SK-N-SH (cell line): ENCODE measurements at regions not wholly inside any gene's neighbourhood (a gene's known extent, or its start where the extent isn't known, plus 50 kb on each side); places are given as distances from the start of the nearest gene placed in this dataset.

Source experiments
- CTCF ChIA-PET: fragments of 300-600, 350-600 bp; formaldehyde crosslinking; extraction: SDS; loops from one replicate; lab custom pipeline; 2021; lab: Yijun Ruan, JAX
- POLR2A ChIA-PET: fragments of 350-600 bp; sonication (Branson Sonifier 250); formaldehyde crosslinking; extraction: SDS; loops from one replicate; lab custom pipeline; 2020; ENCODE audit warnings: antibody characterized with exemption, inconsistent platforms; lab: Yijun Ruan, JAX
- DNase-seq: peaks from one replicate; pipeline ENCODE4 v3.0.0; 2012
- H2AFZ ChIP-seq: fragments of 200-600 bp; sonication (generic); 2 replicates; pipeline ENCODE4 v1.8.1; 2016; ENCODE audit warnings: antibody characterized with exemption, mild to moderate bottlenecking, low read depth
- H3F3A ChIP-seq: fragments of 200-600 bp; sonication (generic); replicated peaks from 2 replicates; pipeline ENCODE3; 2016; ENCODE audit warnings: antibody characterized with exemption, mild to moderate bottlenecking; ENCODE audit not compliant: insufficient read depth
- H3K27ac ChIP-seq, 2 experiments: fragments of 200-500 bp in 1 of 2; fragments of 200-600 bp in 1 of 2; sonication (Bioruptor generic) in 1 of 2; sonication (generic), shearing (Covaris generic) in 1 of 2; 2 replicates each; pipeline versions ENCODE4 v1.5.1 to v1.6.1; 2014 to 2016; ENCODE audit warnings: low read depth in 2 of 2, inconsistent platforms in 1 of 2, low read length in 1 of 2, mild to moderate bottlenecking in 1 of 2, mixed read lengths in 1 of 2
- H3K27me3 ChIP-seq: fragments of 200-600 bp; sonication (generic), shearing (Covaris generic); 2 replicates; pipeline ENCODE4 v1.6.1; 2016; ENCODE audit warnings: mixed run types; ENCODE audit not compliant: insufficient read depth
- H3K36me3 ChIP-seq, 2 experiments: fragments of 200-500 bp in 1 of 2; fragments of 200-600 bp in 1 of 2; sonication (Bioruptor generic) in 1 of 2; sonication (generic) in 1 of 2; replicated peaks in 1 of 2; 2 replicates each; pipeline versions ENCODE3 to v1.5.1; 2014 to 2016; ENCODE audit warnings: low read length in 1 of 2, mild to moderate bottlenecking in 1 of 2; ENCODE audit not compliant: insufficient read depth in 2 of 2, control insufficient read depth in 1 of 2
- H3K4me1 ChIP-seq, 2 experiments: fragments of 200-500 bp in 1 of 2; fragments of 200-600 bp in 1 of 2; sonication (Bioruptor generic) in 1 of 2; sonication (generic), shearing (Covaris generic) in 1 of 2; 2 replicates each; pipeline versions ENCODE4 v1.5.1 to v1.6.1; 2014 to 2016; ENCODE audit warnings: low read depth in 1 of 2, low read length in 1 of 2, mixed run types in 1 of 2; ENCODE audit not compliant: insufficient read depth in 2 of 2, control insufficient read depth in 1 of 2
- H3K4me2 ChIP-seq: fragments of 200-600 bp; sonication (generic), shearing (Covaris generic); 2 replicates; pipeline ENCODE4 v1.6.1; 2017; ENCODE audit warnings: mixed run types
- H3K4me3 ChIP-seq, 2 experiments: fragments of 200-500 bp in 1 of 2; fragments of 200-600 bp in 1 of 2; sonication (Bioruptor generic) in 1 of 2; sonication (generic), shearing (Covaris generic) in 1 of 2; 2 replicates each; pipeline versions ENCODE4 v1.5.1 to v1.8.1; 2014 to 2016; ENCODE audit warnings: low read depth in 2 of 2, inconsistent platforms in 1 of 2, low read length in 1 of 2, mild to moderate bottlenecking in 1 of 2, mixed read lengths in 1 of 2, moderate library complexity in 1 of 2
- H3K79me2 ChIP-seq: fragments of 200-600 bp; sonication (generic); 2 replicates; pipeline ENCODE4 v1.8.1; 2017; ENCODE audit warnings: mild to moderate bottlenecking; ENCODE audit not compliant: insufficient read depth
- H3K9ac ChIP-seq: fragments of 200-600 bp; sonication (generic); 2 replicates; pipeline ENCODE4 v1.6.1; 2017; ENCODE audit warnings: mixed run types
- H3K9me2 ChIP-seq: fragments of 200-600 bp; sonication (generic); 2 replicates; pipeline ENCODE4 v1.6.1; 2017; ENCODE audit warnings: mixed run types
- H3K9me3 ChIP-seq: fragments of 200-600 bp; sonication (generic); 2 replicates; pipeline ENCODE4 v1.6.1; 2017; ENCODE audit warnings: mixed run types, mild to moderate bottlenecking, moderate library complexity
- H4K20me1 ChIP-seq: fragments of 200-600 bp; sonication (generic); 2 replicates; pipeline ENCODE4 v1.6.1; 2017; ENCODE audit warnings: mild to moderate bottlenecking, mixed run types; ENCODE audit not compliant: insufficient read depth
- ELF1 ChIP-seq: IDR thresholded peaks from 2 replicates; pipeline ENCODE4 v1.4.0; 2012
- EP300 ChIP-seq, 2 experiments: IDR thresholded peaks; 2 replicates each; pipeline versions ENCODE4 v1.4.0 to v1.6.1; 2012; ENCODE audit warnings: borderline replicate concordance in 1 of 2, low read depth in 1 of 2, low read length in 1 of 2
- EZH2phosphoT487 ChIP-seq: fragments of 200-600 bp; sonication (generic); IDR thresholded peaks from 2 replicates; pipeline ENCODE4 v1.6.1; 2017; ENCODE audit warnings: low read depth, mixed run types, mild to moderate bottlenecking, antibody characterized with exemption, moderate library complexity, borderline replicate concordance
- FOSL2 ChIP-seq: IDR thresholded peaks from 2 replicates; pipeline ENCODE4 v1.4.0; 2012; ENCODE audit warnings: low read depth, mild to moderate bottlenecking, moderate library complexity, borderline replicate concordance
- FOXM1 ChIP-seq: IDR thresholded peaks from 2 replicates; pipeline ENCODE4 v1.4.0; 2012; ENCODE audit warnings: low read depth, mild to moderate bottlenecking
- GATA2 ChIP-seq: sonication (generic); formaldehyde crosslinking; IDR thresholded peaks from 2 replicates; pipeline ENCODE4 v1.5.0; 2020; ENCODE audit warnings: mild to moderate bottlenecking, missing genetic modification reagents
- MXI1 ChIP-seq: IDR thresholded peaks from 2 replicates; pipeline ENCODE4 v1.6.1; 2012; ENCODE audit warnings: mild to moderate bottlenecking, low read depth, low read length, improper control_type of control experiment
- NFIC ChIP-seq: IDR thresholded peaks from 2 replicates; pipeline ENCODE4 v1.4.0; 2012; ENCODE audit warnings: borderline replicate concordance
- NRF1 ChIP-seq: IDR thresholded peaks from 2 replicates; pipeline ENCODE4 v1.6.1; 2012; ENCODE audit warnings: low read depth, mild to moderate bottlenecking, low read length
- POLR2AphosphoS5 ChIP-seq: IDR thresholded peaks from 2 replicates; pipeline ENCODE4 v1.6.1; 2012; ENCODE audit warnings: low read depth, low read length
- RAD21 ChIP-seq: IDR thresholded peaks from 2 replicates; pipeline ENCODE4 v1.6.1; 2012; ENCODE audit warnings: mild to moderate bottlenecking, low read length
- RCOR1 ChIP-seq: fragments of 150-350 bp; IDR thresholded peaks from 2 replicates; pipeline ENCODE4 v1.6.1; 2017; ENCODE audit warnings: antibody characterized with exemption, low read length
- RXRA ChIP-seq: IDR thresholded peaks from 2 replicates; pipeline ENCODE4 v1.4.0; 2012; ENCODE audit warnings: low read depth, mild to moderate bottlenecking, borderline replicate concordance
- SIN3A ChIP-seq: IDR thresholded peaks from 2 replicates; pipeline ENCODE4 v1.6.1; 2012; ENCODE audit warnings: low read depth, mild to moderate bottlenecking, low read length, moderate library complexity, borderline replicate concordance
- SMC3 ChIP-seq: IDR thresholded peaks from 2 replicates; pipeline ENCODE4 v1.6.1; 2012; ENCODE audit warnings: low read depth, low read length, improper control_type of control experiment
- TAF1 ChIP-seq: IDR thresholded peaks from 2 replicates; pipeline ENCODE4 v1.6.1; 2012; ENCODE audit warnings: low read depth, mild to moderate bottlenecking, low read length, moderate library complexity, borderline replicate concordance
- TCF12 ChIP-seq: IDR thresholded peaks from 2 replicates; pipeline ENCODE4 v1.4.0; 2012
- TEAD4 ChIP-seq: IDR thresholded peaks from 2 replicates; pipeline ENCODE4 v1.4.0; 2012; ENCODE audit warnings: mild to moderate bottlenecking, borderline replicate concordance; ENCODE audit not compliant: insufficient read depth
- YY1 ChIP-seq: IDR thresholded peaks from 2 replicates; pipeline ENCODE4 v1.4.0; 2012; ENCODE audit warnings: low read depth, mild to moderate bottlenecking
- WGBS: methylation state at CpG from one replicate; pipeline ENCODE4 v1.1.6; 2017; ENCODE audit warnings: low lambda C conversion rate; 5-methylcytosine and 5-hydroxymethylcytosine counted together
- TF ChIP-seq, protein P1 (sequence below): fragments of 150-350 bp; IDR thresholded peaks from 2 replicates; pipeline ENCODE4 v1.6.1; 2016; ENCODE audit warnings: mild to moderate bottlenecking, low read depth, low read length
- TF ChIP-seq, protein P2 (sequence below): IDR thresholded peaks from 2 replicates; pipeline ENCODE4; 2012
- TF ChIP-seq, protein P3 (sequence below): IDR thresholded peaks from 2 replicates; pipeline ENCODE4 v1.4.0; 2012; ENCODE audit warnings: low read depth
- TF ChIP-seq, protein P4 (sequence below): fragments of 200-600 bp; sonication (generic); IDR thresholded peaks from 2 replicates; pipeline ENCODE4 v1.6.1; 2017; ENCODE audit warnings: antibody characterized with exemption, mild to moderate bottlenecking, moderate library complexity

DNA sequence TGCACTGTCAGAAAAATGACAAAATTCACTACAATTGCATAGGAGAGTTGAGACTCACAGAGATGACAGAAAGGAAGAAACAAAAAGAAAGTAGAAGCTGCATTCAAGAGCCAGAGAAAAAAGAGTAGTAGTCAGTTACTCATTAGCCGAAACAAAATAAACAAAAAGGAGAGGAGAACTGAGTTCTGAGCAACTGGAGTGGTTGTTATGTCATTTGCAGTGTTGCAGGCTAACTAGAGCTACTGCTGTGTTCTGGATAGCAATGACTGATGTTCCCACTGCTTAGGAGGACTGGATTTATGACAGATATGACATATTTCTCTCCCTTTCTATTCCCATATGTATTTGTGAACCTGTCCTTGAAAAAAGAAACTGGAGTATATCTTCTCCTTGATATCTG, 482.6 kb downstream of the RFC3 start:
- H3K4me3 ChIP-seq = no peak overlapping the region
- TF ChIP-seq ELF1 (no peak), RXRA (no peak), GATA2 (CRISPR knock-in tag) (no peak)
- TF ChIP-seq, protein P1, sequence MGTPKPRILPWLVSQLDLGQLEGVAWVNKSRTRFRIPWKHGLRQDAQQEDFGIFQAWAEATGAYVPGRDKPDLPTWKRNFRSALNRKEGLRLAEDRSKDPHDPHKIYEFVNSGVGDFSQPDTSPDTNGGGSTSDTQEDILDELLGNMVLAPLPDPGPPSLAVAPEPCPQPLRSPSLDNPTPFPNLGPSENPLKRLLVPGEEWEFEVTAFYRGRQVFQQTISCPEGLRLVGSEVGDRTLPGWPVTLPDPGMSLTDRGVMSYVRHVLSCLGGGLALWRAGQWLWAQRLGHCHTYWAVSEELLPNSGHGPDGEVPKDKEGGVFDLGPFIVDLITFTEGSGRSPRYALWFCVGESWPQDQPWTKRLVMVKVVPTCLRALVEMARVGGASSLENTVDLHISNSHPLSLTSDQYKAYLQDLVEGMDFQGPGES = no peak
- TF ChIP-seq, protein P2, sequence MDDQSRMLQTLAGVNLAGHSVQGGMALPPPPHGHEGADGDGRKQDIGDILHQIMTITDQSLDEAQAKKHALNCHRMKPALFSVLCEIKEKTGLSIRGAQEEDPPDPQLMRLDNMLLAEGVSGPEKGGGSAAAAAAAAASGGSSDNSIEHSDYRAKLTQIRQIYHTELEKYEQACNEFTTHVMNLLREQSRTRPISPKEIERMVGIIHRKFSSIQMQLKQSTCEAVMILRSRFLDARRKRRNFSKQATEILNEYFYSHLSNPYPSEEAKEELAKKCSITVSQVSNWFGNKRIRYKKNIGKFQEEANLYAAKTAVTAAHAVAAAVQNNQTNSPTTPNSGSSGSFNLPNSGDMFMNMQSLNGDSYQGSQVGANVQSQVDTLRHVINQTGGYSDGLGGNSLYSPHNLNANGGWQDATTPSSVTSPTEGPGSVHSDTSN = no peak
- TF ChIP-seq, protein P3, sequence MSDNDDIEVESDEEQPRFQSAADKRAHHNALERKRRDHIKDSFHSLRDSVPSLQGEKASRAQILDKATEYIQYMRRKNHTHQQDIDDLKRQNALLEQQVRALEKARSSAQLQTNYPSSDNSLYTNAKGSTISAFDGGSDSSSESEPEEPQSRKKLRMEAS = no peak
- TF ChIP-seq, all 33 proteins: peak for 0
- Histone ChIP-seq H3K9ac (no peak overlapping the region), H3K4me1 (no peaks in the 10 kb centered on the region), H3K27ac (no peak overlapping the region), H3K9me3 (no peaks in the 10 kb centered on the region), H3K79me2 (no peaks in the 10 kb centered on the region), H3K27me3 (no peaks in the 10 kb centered on the region), H3K4me2 (no peak overlapping the region), H3K9me2 (no peaks in the 10 kb centered on the region), H2AFZ (no peak overlapping the region), H4K20me1 (no peaks in the 10 kb centered on the region), H3K36me3 (no peaks in the 10 kb centered on the region), H3F3A (no peaks in the 10 kb centered on the region)
- CTCF ChIA-PET = no interaction called here
- POLR2A ChIA-PET = no interaction called here
- DNase-seq = no peak
- 77% methylated on average over 1 of the region's 1 CpG for WGBS

DNA sequence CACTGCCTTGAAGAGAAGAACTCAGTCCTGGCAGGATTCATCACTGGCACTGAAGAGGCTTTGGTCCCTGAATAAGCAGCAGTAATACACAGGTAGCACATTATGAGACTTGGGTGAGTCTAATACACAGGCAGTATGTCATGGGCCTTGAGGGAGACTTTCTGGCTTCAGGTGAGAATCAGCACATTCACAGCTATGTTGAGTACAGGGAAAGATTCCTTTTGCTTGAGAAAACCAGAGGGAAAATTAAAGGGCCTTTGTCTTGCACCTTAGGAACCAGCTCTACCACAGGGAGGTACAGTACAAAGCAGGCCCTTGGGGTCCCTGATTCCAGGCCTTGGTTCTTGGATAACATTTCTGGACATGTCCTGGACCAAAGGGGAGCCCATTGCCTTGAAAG, 484.6 kb downstream of the RFC3 start:
- Histone ChIP-seq H2AFZ (no peak overlapping the region), H3K36me3 (no peaks in the 10 kb centered on the region), H3K27me3 (no peaks in the 10 kb centered on the region), H3K27ac (no peak overlapping the region), H3K4me2 (no peak overlapping the region), H3K9ac (no peak overlapping the region), H4K20me1 (no peaks in the 10 kb centered on the region), H3K9me3 (no peaks in the 10 kb centered on the region), H3F3A (no peaks in the 10 kb centered on the region), H3K79me2 (no peaks in the 10 kb centered on the region), H3K4me3 (no peak overlapping the region), H3K4me1 (no peaks in the 10 kb centered on the region), H3K9me2 (no peaks in the 10 kb centered on the region)
- no peak for DNase-seq
- TF ChIP-seq, protein P2 = no peak
- TF ChIP-seq, protein P3 = no peak
- no peak for TF ChIP-seq NFIC
- no peak for TF ChIP-seq RAD21
- no peak for TF ChIP-seq SMC3
- TF ChIP-seq TAF1 = no peak
- no peak for TF ChIP-seq NRF1
- no peak for TF ChIP-seq SIN3A
- no peak for TF ChIP-seq TCF12
- no peak for TF ChIP-seq POLR2AphosphoS5
- no peak for TF ChIP-seq EZH2phosphoT487
- TF ChIP-seq MXI1 = no peak
- TF ChIP-seq FOXM1 = no peak
- TF ChIP-seq TEAD4 = no peak
- TF ChIP-seq FOSL2 = no peak
- TF ChIP-seq, protein P4, sequence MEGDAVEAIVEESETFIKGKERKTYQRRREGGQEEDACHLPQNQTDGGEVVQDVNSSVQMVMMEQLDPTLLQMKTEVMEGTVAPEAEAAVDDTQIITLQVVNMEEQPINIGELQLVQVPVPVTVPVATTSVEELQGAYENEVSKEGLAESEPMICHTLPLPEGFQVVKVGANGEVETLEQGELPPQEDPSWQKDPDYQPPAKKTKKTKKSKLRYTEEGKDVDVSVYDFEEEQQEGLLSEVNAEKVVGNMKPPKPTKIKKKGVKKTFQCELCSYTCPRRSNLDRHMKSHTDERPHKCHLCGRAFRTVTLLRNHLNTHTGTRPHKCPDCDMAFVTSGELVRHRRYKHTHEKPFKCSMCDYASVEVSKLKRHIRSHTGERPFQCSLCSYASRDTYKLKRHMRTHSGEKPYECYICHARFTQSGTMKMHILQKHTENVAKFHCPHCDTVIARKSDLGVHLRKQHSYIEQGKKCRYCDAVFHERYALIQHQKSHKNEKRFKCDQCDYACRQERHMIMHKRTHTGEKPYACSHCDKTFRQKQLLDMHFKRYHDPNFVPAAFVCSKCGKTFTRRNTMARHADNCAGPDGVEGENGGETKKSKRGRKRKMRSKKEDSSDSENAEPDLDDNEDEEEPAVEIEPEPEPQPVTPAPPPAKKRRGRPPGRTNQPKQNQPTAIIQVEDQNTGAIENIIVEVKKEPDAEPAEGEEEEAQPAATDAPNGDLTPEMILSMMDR = no peak
- TF ChIP-seq EP300 (IDR thresholded peaks at IDR 0.05; ENCODE audit: borderline replicate concordance in 1 of 2, low read depth in 1 of 2, low read length in 1 of 2) = no peak
- TF ChIP-seq RCOR1 = no peak
- TF ChIP-seq YY1 = no peak
- POLR2A ChIA-PET = no interaction called here
- CTCF ChIA-PET = no interaction called here
